HG03175 (cell line): ENCODE measurements at regions not wholly inside any gene's neighbourhood (a gene's known extent, or its start where the extent isn't known, plus 50 kb on each side); places are given as distances from the start of the nearest gene placed in this dataset.
"Not testable (repeated sequence)": the region's sequence is repeated elsewhere in the genome, so short reads cannot be mapped to it uniquely, and the experiment has no call there.

Source experiments
- ATAC-seq: cut with Tn5 transposase; IDR thresholded peaks from one replicate; pipeline ENCODE4 v1.9.1; 2021; ENCODE audit warnings: mild to moderate bottlenecking, moderate library complexity; ENCODE audit not compliant: unreplicated experiment

DNA sequence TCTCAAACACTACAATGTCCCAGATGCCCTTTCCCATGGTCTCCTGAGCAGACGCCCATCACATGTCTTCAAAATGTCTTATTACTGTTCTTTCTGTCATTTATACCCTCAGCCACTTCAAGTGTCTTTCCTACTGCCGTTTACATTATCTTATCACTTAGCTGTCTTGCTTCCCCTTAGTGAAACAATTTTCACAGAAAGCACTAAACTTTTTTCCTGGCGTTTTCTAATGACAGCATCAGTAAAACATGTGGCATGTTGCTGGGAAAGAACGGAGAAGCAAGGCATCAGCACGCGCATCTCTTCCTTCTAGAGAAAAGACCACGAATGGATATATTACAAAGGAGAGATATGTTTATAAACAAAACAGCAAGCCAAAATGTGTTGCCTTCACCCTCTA lies 189.7 kb upstream of the SLIT2 start:
- ATAC-seq: no peak

DNA sequence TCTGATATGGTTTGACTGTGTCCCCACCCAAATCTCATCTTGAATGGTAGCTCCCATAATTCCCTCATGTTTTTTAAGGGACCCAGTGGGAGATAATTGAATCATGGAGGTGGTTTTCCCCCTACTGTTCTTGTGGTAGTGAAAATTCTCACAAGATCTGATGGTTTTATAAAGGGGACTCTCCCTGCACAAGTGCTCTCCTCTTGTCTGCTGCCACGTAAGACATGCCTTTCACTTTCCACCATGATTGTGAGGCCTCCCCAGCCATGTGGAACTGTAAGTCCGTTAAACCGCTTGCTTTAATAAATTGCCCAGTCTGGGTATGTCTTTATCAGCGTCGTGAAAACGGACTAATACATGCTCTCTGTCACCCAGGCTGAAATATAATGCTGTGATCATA lies 200.9 kb upstream of the SLIT2 start:
- no peak for ATAC-seq

GRCh38 chr4:20049889-20050288 lies 201.8 kb upstream of the SLIT2 start:
- ATAC-seq: no peak

GRCh38 chr4:20046931-20047677 lies 204.6 kb upstream of the SLIT2 start:
- ATAC-seq: no peak

DNA sequence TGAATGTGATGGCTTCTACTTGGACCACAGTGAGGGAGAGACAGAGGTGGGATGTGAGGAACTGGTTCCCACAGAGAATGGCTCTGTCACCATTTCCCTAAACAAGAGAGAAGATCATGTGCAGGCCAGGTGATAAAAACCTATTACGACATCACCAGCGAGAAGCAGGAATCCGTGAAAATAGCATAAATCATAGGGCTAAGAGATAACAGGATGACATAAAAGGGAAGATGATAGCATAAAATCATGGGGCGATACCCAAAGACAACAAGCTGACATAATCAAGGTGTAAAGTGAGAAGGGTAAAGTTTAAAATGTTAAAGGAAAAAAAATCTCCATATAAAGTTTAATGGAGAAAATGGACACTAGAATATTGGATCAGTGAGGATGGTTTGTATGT lies 205.5 kb upstream of the SLIT2 start:
- no peak for ATAC-seq

GRCh38 chr4:20044966-20045365 lies 206.7 kb upstream of the SLIT2 start:
- ATAC-seq: no peak

- no peak for ATAC-seq
These were observed 207.2 kb upstream of the SLIT2 start for GRCh38 chr4:20044502-20044911.

GRCh38 chr4:20043991-20044390 lies 207.7 kb upstream of the SLIT2 start:
- no peak for ATAC-seq

- no peak for ATAC-seq
These were observed 208.9 kb upstream of the SLIT2 start for GRCh38 chr4:20042769-20043168.

- no peak for ATAC-seq
These were observed 209.8 kb upstream of the SLIT2 start for GRCh38 chr4:20041839-20042407.

- no peak for ATAC-seq
These were observed 214.0 kb upstream of the SLIT2 start for GRCh38 chr4:20037745-20038144.

DNA sequence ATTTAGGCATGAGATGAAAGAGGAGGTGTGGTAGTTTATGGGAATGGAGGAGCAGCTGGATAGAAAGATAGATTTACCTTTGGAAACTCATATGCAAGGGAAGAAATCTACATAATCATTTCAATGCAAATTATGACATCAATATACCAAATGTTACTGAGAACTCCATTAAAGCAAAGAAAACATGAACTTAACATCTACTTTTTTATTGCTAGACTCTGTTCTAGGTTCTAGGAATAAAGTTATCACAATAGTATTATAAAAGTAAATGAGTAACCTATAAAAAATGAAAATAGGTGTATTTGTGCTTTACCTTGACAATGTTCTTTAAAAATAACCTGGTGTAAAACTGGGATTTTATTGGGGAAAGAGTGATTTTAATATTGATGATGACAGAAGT lies 221.6 kb upstream of the SLIT2 start:
- ATAC-seq: no peak

DNA sequence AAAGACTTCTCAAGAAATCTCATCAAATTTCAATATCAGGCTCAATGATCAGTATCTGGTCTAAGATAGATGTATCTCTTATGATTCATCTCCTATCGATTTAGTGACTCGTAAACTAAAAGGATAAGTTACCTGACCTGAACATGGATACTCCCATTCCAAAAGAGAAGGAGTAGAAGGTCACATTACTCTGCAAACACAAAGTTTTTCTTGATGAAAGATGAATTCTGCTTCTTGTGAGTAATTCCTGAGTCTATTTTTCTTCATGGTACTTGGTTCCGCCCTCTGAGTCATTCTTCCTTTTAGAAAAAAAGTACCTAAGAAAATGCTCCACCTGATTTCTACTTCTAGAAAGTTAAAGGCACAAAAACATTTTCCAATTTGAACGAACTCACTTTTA lies 223.1 kb upstream of the SLIT2 start:
- ATAC-seq: no peak

GRCh38 chr4:20026456-20026855 lies 225.2 kb upstream of the SLIT2 start:
- no peak for ATAC-seq

DNA sequence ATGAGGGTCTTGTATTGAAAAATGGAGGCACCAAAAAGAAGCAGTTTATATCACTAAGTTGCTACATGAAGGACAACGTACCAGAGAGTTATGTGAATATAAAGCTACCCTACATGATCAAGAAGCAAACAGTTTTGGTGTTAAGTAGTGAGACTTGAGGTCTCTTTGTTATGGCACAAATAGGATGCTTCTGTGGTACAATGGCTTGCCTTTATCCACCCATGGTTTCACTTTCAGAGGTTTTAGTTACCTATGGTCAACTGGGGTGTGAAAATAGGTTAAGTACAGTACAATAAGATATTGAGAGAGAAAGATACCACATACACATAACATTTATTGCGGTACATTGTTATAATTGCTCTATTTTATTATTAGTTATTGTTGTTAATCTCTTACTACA lies 229.2 kb upstream of the SLIT2 start:
- no peak for ATAC-seq

DNA sequence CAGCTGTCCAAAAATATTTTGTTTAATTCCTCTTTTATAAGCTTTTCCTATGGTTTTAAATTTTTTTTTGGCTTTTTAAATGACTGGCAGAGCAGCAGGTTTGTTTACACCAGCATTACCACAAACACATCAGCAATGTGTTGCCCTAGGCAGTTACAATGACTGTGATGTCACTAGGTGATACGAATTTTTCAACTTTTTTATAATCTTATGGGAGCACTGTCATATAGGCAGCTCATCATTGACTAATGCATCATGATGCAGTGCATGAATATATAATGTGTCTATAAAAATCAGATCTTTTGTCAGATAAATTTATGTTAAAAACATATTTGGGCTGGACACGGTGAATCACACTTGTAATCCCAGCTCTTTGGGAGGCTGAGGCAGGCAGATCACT lies 231.6 kb upstream of the SLIT2 start:
- no peak for ATAC-seq

DNA sequence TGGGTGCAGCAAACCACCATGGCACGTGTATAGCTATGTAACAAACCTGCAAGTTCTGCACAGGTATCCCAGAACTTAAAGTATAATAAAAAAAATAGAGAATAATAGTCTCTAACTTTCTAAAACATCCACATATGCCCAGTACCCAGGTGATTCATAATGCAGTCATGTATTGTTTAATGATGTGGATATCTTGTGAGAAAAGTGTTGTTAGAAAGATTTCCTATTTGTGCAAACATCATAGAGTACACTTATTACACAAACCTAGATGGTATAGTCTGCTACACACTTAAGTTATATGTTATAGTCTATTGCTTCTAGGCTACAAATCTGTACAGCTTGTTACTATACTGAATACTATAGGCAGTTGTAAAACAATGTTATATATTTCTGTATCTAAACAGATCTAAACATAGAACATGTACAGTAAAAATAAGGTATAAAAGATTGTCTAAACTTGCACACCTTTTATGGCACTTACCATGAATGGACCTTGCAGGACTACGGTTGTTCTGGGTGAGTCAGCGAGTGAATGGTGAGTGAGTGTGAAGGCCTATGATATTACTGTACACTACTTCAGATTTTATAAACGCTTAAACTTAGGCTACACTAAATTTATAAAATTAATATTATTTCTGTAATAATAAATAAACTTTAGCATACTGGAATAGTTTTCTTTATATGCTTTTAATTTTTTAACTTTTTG lies 232.2 kb upstream of the SLIT2 start:
- no peak for ATAC-seq

DNA sequence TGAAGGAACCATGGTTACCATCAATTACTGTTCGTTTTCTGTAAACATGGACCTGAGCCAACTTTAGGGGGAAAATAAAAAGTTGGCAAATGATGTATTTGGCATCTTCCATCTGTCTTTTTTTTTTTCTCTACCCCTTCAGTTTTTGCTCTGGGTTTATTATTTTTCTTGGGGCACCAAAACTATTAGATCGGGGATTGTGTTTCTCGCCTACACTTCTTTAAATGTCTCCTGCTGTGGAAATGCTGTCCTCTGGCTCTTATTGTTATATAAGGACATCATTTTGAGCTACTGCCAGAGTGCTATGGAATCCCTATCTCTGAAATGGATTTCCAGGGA lies 234.0 kb upstream of the SLIT2 start:
- no peak for ATAC-seq

GRCh38 chr4:20017070-20017776 lies 234.5 kb upstream of the SLIT2 start:
- no peak for ATAC-seq

- ATAC-seq: no peak
These were observed 236.0 kb upstream of the SLIT2 start for GRCh38 chr4:20015636-20016224.

- not testable (repeated sequence) for ATAC-seq
These were observed 247.7 kb upstream of the SLIT2 start for GRCh38 chr4:20003836-20004558.
